Stimulated activated CD4-positive, alpha-beta T cell treated with anti-CD3 and anti-CD28 coated beads, Interleukin-4, amount 100 ng/mL, for 24 hours (primary cell): ENCODE measurements at regions not wholly inside any gene's neighbourhood (a gene's known extent, or its start where the extent isn't known, plus 50 kb on each side); places are given as distances from the start of the nearest gene placed in this dataset.

Experiments used
- DNase-seq: peaks from one replicate; pipeline ENCODE4 v3.0.0-alpha.2; 2020

DNA sequence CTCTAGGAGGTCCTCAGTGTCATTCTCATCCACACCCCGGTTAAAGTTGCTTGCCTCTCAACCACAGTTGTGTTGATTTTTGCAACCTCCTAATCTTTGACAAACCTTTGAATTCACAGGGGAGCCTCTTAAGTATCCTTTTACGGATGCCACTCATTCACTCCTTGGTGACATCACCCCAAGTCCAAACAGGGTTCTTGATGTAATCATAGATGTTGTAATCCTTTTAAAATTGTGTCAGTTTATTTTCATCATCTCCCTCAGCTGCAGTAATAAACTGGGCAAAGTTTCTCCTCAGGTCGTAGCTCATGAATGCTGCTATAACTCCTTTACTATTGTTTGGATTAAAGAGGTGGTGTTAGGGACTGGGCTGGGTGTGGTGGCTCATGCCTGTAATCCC lies 637.2 kb upstream of the NUDT12 start:
- DNase-seq, result no peak

DNA sequence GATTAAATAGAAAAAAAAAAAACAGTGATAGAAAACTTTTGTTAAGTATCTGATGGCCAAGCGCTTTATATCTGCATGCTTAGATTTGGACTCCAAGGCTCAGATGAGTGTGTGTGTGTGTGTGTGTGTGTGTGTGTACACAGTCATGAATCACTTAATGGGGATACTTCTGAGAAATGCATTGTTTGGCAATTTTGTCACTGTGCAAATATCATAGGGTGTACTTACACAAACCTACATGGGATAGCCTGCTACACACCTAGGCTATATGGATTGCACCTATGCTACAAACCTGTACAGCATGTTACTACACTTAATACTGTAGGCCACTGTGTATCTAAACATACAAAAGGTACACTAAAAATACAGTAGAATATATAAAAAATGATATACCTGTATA lies 635.6 kb upstream of the NUDT12 start:
- no peak for DNase-seq

DNA sequence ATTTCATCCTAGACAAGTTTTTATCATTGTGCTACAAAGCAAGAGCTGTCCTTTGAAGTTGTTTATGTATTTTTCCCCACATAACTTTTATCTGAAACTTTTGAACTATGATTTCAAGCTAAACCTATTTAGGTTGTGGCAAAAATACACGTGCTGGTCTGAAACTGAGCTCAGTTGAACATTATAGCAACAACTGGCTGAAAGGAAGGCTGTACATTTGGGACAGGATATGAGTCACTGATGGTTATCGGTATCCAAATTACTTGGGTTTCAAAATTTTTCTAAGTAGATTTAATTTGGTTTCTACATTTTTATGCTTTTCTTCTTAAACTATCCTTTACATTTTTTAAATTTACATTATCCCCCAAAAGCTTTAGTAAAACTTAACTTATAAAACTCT lies 627.3 kb upstream of the NUDT12 start:
- DNase-seq, result no peak

DNA sequence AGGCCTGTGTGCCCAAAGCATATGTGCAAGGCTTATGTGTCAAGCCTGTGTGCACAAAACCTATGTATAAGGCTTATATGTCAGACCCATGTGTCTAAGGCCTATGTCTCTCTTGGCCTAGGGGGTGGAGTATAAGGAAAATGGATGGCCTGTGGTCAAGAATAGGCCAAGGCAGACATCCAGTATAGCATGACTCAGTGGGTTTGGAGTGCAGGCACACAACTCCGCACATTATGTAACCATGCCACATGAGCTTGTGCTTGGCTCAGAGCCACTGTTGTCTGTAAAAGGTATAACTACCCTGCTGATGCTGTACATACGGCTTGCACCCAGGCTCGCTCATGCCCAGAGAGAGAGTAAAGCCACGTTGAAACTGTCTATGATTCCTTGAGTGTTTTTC lies 626.4 kb upstream of the NUDT12 start:
- no peak for DNase-seq

DNA sequence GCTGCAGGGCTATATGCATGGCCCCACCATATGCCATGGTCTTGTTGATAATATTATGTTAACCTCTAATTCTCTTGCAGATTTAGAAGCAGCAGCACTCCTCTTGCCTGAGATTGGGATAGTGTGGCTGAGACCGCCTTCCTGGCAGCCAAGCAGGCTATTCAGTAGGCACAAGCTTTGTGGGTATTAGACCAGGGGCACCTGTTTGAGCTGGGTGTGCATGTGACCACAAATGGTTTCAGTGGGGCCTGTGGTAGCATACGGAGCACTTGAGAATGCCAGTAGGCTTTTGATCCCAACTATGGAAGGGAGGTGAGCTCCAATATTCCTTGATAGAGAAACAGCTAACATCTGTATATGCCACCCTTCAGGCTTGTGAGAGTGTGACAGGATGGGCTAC lies 625.1 kb upstream of the NUDT12 start:
- no peak for DNase-seq

DNA sequence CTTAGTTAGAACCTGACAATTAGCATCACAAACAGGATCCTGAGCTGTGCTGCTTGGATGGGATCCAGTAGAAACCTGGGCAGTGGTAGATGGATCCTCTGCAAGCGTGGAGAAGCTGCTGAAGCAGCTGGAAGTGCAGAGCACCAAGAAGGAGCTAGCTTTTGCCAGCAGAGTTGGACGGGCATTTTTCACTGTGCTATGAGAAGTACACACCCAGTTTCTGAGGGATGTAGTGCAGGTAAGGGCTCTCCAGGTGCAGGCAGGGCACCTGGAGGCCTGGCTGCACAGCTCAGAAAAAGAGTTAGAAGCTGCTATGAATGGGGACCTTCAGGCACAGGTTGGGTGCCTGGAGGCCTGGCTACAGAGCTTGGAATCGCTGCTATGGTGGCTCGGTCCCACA lies 623.9 kb upstream of the NUDT12 start:
- DNase-seq, result no peak

DNA sequence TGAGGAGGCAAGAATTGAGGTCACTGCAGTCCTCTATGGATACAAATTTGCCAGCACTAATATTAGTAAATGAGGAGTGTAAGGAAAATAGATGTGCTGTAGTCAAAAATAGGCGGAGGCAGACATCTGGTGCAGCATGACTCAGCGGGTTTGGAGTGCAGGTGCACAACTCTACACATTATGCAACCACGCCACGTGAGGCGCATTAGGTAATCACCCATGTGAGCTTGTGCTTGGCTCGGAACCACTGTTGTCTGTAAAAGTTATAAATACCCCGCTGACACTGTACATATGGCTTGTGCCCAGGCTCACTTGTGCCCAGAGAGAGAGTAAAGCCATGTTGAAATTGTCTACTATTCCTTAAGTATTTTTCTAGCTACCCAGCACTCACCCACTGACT lies 623.5 kb upstream of the NUDT12 start:
- DNase-seq, result no peak

DNA sequence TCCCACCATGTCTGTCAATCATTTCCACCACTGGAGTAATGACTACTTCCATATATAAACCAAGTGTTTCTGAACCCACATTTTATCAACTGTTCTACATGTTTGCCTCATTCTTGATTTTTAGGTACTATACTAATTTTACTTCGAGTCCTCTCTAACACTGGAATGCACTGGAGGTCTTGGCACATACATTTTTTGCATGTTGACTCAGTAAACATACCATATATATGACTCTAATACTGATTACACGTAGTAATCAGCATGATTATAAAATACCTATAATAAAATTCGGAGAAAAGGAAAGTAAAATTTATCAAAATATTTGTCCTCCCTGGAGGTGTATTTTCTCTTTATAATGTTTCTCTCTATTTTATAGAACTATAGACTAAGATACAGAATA lies 621.7 kb upstream of the NUDT12 start:
- no peak for DNase-seq

DNA sequence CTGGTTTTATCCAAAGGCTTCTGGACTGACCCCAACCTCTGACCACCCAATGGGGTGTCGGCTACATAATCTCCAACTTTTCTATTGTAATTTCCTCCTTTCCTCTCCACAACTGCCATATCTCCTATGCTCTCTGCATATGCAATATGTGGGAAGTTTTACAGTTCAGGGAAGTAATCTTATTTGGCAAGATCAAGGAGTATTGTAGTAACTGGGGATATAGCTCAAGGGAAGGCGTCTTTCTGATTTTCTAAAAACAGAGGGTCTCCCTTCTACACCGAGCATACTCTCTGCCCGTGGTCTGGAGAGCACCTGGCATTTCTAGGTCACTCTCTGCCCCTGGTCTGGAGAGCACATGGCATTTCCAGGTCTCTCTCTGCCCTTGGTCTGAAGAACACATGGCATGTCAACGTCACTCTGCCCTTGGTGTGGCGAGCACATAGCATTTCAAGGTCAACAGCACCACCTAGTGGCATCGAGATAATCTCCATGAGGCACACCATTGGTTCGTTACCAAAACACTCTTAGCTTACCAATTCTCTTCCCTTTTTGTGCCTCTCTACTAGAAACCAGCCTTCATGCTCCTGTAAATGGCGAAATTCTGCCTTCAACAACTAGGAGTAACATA lies 616.4 kb upstream of the NUDT12 start:
- DNase-seq, result no peak

DNA sequence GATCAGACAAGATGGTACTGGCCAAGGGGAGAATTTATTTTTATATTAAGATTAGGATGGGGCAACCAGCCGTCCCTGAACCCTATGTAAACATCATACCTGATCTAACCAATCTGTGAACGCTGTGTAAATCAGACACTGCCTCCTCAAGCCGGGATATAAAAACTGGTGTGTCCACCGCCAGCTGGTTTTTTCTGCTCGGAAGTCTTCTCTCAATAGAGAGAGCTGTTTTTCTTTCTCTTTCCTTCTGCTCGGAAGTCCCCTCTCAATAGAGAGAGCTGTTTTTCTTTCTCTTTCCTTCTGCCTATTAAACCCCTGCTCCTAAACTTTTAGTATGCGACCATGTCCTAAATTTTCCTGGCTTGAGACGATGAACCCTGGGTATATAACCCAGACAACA lies 615.5 kb upstream of the NUDT12 start:
- DNase-seq, result no peak

DNA sequence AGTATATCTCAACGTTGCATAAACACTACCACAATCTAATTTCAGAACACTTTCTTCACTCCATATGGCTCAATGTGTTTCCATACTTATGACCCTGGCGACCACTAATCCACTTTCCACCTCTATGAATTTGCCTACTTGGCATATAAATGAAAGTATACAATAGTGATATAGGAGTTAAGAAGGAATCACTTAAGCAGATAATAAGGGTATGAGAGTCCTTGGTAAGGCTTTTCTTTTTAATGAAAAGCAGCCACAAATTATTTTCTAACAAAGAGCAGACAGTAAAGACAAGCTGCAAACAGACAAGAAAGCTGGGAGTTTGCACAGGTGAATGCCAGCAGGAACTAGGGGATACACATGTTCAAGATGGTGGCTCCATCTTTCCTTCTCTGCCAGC lies 615.1 kb upstream of the NUDT12 start:
- DNase-seq, result no peak

DNA sequence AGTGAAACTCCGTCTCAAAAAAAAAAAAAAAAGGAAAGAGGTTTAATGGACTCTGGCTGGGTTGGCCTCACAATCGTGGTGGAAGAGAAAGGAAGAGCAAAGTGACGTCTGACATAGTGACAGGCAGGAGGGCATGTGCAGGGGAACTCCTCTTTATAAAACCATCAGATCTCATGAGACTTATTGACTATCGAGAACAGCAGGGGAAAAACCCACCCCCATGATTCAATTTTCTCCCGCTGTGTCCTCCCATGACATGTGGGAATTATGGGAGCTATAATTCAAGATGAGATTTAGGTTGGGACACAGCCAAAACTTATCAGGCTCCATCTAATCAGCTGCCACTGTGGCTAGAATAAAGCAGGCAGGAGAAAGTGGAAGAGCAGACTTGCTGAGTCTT lies 610.4 kb upstream of the NUDT12 start:
- no peak for DNase-seq

DNA sequence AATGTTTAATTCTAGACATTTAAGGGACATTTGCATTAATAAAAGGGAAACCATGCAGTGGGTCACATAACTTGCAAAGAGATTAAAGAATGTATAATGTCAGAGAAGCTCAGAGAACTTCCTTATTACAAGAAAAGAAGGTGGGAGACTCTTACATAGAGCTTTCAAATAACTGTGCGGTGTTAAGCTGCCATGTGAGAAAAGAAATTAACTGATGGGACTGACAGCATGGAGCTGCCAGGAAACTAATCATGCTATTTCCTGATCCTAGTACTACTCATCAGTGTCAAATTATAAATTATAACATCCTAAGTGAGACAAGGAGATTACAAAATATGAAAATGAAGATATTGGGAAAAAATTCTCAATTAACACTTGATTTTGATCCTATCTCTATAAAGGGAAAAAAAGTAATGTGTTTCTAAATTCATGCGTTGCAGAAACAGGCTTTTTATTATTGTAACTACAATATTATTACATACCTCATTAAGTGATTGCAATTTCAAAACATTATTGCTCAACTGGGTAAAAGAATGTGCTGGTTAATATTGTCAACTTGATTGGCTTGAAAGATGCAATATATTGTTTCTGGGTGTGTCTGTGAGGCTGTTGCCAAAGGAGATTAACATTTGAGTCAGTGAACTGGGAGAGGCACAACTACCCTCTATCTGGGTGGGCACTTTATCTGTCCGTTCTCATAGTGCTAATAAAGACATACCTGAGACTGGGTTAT lies 609.5 kb upstream of the NUDT12 start:
- no peak for DNase-seq

DNA sequence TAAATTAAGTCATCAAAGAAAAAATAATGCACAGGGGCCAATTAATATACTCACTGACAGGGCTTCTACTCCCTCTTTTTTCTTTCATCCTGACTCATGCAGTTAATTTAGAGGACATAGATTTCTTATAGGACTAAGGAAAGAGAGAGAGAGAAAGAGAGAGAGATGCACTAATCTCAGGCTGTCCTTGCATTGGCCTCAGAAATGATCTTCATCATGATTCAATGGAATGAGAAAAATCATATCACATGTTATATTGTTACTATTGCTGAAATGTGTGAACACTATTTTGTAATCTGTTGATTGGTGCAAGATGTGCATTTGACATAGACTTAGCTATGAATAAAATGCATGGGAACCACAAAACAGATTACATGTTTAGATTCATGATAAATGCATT lies 608.3 kb upstream of the NUDT12 start:
- no peak for DNase-seq

DNA sequence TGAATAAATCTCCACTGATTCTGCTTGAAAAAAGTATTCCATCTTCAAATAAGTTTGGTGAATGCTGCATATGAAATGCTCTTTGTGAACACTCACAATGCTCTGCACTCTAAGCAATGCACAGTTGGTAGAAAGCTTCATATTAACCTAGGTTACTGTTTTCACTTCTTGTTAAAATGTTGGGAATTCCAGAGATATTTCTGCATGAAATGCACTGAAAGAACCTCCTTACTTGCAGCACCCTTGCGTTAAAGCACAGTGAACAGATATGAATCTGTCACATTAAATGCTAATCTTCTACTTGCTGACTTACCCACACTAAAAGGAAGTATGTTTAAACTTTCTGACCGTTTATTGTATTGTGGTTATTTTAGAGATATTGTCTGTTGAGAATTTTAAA lies 584.1 kb upstream of the NUDT12 start:
- DNase-seq, result no peak

DNA sequence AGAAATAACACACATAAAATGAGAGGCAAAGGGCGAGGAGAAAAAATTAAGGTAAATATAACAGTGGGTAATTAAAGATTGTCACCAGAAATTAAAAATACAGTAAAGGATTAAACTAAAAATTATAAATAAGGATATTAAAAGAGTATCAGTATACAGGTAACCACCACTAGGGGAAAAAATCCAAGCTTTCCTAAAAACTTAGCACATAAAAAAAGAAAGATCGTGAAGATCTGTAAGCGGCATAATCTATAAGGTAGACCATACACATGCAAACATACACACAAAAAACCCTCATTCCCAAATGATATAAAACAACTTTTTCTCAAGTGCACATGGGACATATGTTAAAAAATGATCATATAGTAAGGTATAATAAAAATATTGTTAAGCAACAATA lies 577.3 kb upstream of the NUDT12 start:
- no peak for DNase-seq

DNA sequence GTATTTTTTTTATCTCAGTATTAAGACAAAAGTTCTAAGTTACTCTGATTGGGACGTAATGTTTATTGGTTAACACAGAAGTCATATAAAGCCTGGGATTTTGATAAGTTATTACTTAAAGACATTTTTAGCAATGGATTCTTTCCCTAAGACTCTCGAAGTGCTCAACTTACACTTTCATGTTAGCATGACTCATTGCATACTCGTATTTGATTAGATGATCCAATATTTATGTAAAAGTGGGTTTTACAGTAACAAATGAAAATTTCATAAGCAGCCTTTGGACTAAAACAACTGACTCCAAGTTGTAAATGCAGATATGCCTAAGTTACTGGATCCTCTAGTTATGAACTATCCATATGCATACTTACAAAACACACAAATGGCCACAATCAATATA lies 567.7 kb upstream of the NUDT12 start:
- no peak for DNase-seq

DNA sequence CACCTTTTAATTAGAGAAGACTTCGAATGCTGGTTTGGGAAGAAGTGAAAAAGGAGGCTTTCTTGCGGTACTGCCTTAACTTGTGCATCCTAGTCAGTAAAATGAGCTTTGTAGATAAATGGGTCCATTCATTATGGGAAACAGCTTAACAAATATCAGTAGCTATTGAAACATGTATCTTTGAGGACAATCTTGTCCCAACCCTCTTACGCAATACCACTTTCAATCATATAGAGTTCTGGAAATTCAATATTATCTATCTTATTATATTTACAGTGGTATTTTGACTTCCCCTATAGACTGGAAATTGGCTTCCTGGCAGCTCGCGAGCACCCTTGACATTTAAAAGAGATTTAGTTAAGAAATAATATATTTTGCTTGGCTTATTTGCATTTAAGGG lies 565.8 kb upstream of the NUDT12 start:
- DNase-seq, result no peak

DNA sequence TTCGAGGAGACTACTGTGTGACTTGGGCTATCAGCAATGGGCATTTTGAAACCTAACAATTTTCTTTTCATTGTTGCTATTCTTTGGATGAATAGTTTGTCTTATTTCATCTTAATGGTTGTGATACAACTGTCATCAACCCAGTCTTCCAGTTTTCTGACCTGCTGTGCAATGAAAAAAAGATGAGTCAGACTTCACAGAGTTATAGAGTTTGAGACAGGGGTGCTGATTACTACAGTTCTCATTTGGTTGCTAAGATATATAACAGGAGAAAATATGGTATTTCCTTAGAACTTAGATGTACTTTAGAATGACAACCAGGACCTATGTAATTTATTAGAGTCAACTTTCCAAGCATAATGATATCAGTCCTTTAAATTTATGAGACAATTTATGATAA lies 564.4 kb upstream of the NUDT12 start:
- no peak for DNase-seq

DNA sequence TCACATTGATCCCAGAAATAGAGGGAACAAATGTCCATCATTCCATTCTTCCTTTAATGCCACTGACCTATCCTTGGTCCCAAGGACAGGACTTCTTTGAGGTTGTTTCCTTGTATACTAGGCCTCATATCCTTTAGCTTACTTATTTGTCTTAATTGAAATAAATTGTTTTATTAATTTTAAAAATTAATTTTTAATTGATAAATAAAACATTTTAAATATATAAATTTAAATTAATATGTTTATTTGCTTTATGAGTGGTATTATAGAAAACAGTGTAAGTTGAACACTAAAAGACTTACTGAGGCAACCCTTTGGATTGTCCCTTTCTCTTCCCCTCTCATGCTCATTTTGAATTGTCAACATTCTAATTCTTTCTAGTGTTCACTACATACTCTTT lies 556.9 kb upstream of the NUDT12 start:
- DNase-seq, result no peak

DNA sequence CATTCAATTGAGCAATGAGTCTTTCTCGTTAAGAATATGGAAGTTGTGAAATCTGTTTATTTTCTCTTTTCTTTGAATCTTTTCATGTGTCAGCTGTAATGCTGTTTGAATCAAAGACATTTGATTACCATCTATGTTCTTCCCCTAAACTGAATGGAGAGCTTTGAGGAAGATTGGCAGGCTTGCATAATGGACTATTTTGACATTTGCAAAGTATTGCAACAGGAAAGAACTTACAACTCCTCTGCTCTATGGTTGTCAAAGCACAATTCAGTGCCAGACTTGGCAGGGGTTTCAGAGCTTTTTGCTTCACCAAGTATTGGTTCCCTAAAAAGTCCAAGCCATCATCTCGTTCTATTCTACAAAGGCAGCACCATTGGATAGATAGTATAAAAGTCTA lies 549.0 kb upstream of the NUDT12 start:
- no peak for DNase-seq

DNA sequence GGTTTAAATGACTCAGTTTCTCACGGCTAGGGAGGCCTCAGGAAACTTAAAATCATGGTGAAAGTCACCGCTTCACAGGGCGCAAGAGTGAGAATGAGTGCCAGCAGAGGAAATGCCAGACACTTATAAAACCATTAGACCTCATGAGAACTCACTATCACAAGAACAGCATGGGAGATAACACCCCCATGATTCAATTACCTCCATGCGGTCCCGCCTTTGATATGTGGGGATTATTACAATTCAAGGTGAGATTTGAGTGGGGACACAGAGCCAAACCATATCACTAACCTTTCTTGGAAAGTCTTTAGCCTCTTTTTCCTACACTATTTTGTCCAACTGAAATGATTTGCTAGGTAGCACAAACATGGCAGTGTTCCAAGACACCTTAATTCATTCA lies 533.9 kb upstream of the NUDT12 start:
- no peak for DNase-seq

DNA sequence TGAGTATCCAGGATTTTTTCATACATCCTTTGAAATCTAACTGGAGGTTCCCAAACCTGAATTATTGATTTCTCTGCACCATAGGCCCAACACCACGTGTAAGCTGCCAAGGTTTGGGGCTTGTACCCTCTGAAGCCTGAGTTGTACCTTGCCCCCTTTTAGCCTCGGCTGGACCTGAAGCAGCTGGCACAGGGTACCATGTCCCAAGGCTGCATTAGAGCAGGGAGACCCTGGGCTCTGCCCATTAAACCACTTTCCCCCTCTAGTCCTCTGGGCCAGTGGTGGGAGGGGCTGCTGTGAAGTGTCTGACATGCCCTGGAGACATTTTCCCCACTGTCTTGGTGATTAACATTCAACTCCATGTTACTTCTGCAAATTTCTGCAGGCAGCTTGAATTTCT lies 532.9 kb upstream of the NUDT12 start:
- DNase-seq, result no peak

DNA sequence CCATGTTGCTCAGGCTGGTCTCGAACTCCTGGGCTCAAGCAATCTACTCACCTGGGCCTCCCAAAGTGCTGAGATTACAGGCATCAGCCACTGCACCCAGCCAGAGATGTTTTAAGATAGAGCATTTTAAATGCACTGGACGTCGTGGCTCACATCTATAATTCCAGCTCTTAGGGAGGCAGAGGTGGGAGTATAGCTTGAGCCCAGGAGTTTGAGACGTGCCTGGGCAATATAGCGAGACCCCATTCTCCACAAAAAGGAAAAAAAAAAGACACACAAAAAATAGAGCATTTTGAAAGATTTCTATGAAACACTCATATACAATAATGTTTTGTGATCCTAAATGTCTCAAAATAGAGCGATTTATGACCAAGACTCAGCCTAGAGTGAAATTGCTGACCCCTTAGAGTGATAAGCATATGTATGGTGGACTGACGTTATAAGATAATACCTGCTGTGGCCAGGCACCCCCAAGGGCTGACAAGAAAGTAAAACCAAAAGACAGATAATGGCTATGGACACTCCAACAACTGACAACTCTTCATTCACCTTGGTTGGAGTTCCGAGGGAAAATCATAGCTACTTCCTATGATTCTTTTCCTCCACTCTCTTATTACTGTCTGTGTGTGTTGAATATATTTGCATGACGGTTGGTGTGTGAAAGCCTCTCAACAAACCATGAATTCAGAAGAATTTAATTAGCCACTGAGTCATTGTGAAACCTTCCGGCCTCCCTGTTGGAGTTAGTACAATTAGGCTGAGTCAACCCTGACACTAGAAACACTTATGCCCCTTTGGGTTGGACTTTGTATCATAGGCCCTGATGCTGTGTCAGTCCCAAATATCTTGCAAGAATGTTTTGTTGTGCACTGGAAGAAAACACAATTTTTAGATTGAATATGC lies 526.5 kb upstream of the NUDT12 start:
- no peak for DNase-seq
